ENCODE measurements at regions not wholly inside any gene's neighbourhood (a gene's known extent, or its start where the extent isn't known, plus 50 kb on each side); places are given as distances from the start of the nearest gene placed in this dataset.

GRCh38 chrX:98795636-98796035, 1614.4 kb downstream of the PCDH19 start:
- peak; percentile 4 to 5 for DNase-seq (ENCODE audit: low read depth in 2 of 2)

- DNase-seq (ENCODE audit: low read depth in 2 of 2), result no peak
Measured at GRCh38 chrX:98755912-98756311, 1654.2 kb downstream of the PCDH19 start.

DNA sequence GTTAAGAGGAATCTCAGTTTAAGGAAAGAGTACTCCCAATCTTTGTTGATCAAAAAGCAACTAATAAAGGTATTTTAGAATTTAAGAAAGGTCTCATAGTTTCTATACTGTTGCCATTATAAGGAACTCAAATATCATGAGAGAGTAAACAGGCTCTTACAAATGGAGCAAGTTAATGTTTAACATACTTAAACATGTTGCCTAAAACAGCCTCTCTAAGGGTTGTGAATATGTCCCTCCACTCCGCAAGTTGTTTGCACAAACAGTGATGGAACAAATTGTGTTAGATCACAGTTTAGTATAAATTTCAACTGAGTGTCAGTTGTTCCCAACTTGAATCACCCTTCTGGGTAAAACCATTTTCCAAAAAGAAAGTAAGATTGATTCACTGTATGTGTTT, 1678.3 kb downstream of the PCDH19 start:
- DNase-seq (ENCODE audit: low read depth in 2 of 2), result no peak

DNA sequence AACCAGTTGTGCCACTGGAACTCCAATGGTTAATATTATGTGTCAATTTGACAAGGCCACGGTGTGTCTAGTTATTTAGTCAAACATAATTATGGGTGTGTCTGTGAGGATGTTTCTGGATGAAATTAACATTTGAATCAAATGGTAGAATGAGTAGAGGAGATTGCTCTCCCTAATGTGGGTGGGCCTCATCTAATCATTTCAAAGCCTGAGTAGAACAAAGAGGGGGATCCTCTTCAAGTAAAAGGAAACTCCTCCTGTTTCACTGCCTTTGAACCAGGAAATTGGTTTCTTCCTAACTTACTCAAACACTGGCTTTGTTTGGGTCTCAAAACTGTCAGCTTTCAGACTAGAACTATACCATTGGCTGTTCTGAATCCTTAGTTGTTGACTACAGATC, 1692.1 kb downstream of the PCDH19 start:
- no peak for DNase-seq (ENCODE audit: low read depth in 2 of 2)

Data from fibroblast of skin of left biceps (primary cell).